ENCODE measurements at regions not wholly inside any gene's neighbourhood (a gene's known extent, or its start where the extent isn't known, plus 50 kb on each side); places are given as distances from the start of the nearest gene placed in this dataset.
A peak's percentile ranks its signal among the peaks of the same experiment; 100 is the strongest.

DNA sequence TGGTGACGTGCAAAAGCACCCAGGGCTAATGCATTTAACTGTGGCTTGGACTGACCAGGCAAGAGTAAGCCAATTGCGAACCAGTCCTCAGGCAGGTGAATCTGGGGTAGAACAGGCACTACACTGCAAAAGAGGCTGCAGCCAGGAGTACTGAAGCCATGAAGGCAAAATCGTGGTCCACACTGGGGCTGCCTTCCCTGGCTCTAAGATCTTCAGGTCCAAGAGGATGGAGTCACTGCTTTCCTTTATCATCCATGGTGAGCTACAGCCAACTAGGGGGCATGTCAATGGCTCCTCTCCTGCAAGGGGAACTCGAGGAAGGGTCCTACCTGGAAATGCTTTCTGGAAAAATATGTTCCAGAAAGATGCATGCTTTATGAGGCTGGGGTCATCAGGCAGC, 100.6 kb upstream of the AJAP1 start:
- DNase-seq, result no peak

DNA sequence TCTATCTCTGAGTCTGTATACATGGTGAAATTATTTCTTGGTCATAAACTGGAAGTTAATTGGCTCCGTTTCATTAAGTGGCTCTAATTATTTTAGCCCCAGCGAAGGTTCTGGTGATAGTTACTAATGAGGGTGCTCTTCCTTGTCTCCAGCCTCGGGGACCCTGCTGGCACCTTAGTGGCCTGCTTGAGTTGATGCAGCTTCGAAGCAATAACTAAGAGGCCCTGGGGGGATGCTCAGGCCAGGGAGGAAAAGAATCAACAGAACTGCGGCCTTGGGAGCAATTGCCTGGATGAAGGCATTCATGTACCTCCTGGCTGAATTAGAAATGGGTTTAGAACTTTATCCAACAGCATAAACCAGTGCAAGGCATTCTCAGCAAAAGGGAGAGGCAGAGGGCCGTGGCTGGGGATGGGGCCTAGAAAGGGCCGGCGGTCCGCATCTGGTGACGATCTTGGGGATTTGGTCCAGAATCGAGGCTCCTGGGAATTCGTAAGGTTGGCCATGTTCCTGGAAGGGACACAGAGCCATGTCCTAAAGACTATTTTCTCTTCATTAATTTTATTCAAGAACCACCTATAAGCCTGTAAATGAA, 100.0 kb upstream of the AJAP1 start:
- no peak for DNase-seq

DNA sequence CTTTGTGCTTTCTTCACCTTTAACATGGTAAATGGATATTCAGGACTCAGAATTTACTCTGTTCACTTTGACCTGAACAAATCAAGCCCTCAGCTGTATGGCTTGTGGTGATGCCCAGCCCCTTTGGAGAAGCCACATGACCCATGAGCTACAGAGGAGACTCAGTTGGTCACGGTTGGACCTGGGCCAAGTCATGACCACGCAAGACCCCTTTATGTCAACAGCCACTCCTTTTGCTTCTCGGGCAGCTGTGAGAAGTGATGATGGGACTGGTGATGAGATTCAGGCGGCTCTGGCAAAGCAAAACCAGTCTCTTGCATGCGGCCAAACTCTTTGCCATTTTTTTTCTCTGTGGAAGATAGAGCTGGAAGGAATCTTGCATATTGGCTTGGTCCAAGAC, 96.5 kb upstream of the AJAP1 start:
- no peak for DNase-seq

GRCh38 chr1:4561205-4561604, 93.2 kb upstream of the AJAP1 start:
- no peak for DNase-seq

GRCh38 chr1:4562321-4562720, 92.1 kb upstream of the AJAP1 start:
- no peak for DNase-seq

- no peak for DNase-seq
Observed at GRCh38 chr1:4563586-4563985, 90.8 kb upstream of the AJAP1 start.

DNA sequence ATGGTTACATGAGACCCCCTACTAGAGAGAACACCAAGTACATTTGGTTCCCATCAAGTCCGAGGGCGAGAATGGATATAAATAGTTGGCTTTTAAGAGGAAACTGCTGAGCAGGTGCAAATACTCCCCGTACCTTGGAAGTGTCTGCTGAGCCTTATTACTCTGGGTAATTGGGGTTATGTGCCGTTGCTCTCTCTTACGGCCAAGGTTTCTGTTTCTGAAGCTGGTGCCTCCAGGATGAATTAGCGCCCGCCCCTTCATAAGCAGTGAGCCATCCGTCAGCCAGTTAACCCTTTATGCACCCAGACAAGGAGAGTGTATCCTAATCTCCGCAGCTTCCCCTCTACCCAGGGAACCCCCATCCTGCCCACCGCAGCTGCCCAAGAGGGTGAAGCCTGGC, 90.4 kb upstream of the AJAP1 start:
- DNase-seq, result no peak

GRCh38 chr1:4565166-4565565, 89.2 kb upstream of the AJAP1 start:
- DNase-seq, result no peak

GRCh38 chr1:4565801-4566449, 88.5 kb upstream of the AJAP1 start:
- DNase-seq, result no peak

DNA sequence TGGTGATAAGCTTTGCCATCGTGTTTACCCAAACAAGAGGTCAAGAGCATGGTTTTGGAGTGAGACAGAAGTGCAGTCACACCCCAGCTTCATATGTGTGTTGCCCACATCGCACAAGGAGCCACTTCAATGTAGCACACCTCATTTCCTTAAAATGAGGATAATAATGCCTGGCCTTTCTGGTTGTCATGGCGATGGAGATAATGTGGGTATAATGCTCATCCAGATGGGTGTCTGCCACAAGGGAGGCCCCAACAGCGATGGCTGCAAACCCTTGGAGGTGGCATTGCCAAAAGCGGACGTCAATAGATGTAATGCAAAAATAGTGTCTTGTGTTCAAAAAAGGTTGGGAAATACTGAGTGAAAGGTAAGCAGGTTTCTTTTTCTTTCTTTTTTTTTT, 83.1 kb upstream of the AJAP1 start:
- DNase-seq, result no peak

DNA sequence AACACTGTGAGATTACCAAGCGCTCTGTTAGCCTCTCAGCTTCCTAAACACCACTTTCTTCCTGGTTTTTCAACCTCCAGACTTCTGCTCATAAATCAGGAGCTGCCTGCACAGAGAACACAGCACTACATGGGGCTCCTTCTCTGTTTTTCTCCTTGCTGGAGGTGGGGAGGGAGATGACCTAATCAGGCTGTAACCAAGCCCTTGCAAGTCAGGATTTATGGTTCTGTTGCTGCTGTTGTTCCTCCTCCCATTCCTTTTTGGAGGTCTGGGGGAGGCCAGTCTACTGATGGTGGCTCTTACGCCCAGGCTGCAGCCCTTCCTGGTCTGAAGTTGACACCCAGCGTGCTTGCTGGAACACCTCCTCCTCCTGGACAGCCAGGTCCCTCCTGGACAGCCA, 80.9 kb upstream of the AJAP1 start:
- no peak for DNase-seq

- DNase-seq, result no peak
Observed at GRCh38 chr1:4581807-4582206, 72.6 kb upstream of the AJAP1 start.

GRCh38 chr1:4584449-4584848, 70.0 kb upstream of the AJAP1 start:
- no peak for DNase-seq

GRCh38 chr1:4585216-4585615, 69.2 kb upstream of the AJAP1 start:
- peak in 2 of 4 experiments; percentile 25 to 39 for DNase-seq

GRCh38 chr1:4585705-4586104, 68.7 kb upstream of the AJAP1 start:
- no peak for DNase-seq

DNA sequence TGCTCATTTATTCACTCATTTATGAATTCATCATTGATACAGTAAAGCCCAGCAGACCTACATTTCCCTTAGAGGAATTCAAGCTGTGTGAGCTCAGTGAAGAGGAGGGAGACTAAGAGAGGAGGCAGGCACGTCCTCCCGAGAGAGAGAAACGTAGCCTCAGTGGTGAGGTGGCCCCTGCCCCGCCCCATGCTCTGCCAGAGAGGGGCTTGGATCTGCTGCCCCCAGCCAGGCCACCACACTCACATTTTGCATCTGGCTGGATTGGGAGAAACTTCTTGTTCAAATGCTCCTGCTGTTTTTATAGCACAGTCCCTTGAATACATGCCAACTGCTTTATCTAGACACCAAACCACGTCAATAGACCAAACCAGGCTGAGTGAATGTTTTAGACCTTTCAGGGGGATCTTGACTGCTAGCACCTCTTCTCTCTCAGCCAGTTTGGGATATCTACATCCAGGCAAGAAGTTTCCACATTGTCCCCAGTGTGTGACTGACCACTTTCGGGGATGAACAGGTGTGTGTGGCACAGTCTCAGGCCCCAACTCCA, 67.7 kb upstream of the AJAP1 start:
- DNase-seq, result no peak

DNA sequence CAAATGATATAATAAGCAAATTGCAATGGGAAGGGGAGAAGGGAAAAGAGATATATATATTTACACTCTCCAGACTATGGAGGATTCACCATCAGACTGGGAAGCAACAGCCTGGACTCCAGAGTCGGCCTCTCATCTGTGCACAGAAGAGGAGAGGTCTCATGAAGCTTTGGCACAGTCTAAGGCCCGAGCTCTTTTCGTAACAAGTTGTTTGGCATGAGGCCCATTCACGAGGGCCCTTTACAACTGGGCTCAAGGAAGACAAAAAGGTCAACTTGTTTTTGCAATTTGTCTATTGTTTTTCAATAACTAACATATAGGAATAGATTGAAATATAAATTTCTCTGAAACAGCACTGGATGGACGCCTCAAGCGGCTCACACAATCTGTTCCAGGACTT, 66.7 kb upstream of the AJAP1 start:
- DNase-seq, result no peak

- DNase-seq, result no peak
Observed at GRCh38 chr1:4590756-4591155, 63.7 kb upstream of the AJAP1 start.

- DNase-seq, result no peak
Observed at GRCh38 chr1:4591926-4592325, 62.5 kb upstream of the AJAP1 start.

DNA sequence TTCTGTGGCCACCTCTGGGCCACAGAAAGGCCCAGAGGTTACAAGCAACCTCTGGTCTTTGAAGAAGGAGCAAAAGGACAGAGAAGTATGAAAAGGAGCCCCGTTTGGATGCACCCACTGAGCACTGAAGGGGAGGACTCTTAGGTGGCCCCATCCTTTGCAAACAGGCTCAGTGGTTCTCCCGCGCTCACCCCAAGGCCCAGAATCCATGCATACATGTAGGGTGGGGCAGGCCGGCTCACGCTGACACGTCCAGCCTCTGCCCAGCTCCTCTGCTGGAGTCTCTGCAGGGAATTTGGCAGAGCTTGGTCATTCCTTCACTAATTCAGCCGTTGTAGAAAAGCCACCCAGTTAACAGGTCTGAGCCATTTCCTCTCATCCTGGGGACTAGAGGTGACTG, 61.3 kb upstream of the AJAP1 start:
- DNase-seq, result no peak

- DNase-seq, result no peak
Observed at GRCh38 chr1:4594286-4594991, 60.0 kb upstream of the AJAP1 start.

DNA sequence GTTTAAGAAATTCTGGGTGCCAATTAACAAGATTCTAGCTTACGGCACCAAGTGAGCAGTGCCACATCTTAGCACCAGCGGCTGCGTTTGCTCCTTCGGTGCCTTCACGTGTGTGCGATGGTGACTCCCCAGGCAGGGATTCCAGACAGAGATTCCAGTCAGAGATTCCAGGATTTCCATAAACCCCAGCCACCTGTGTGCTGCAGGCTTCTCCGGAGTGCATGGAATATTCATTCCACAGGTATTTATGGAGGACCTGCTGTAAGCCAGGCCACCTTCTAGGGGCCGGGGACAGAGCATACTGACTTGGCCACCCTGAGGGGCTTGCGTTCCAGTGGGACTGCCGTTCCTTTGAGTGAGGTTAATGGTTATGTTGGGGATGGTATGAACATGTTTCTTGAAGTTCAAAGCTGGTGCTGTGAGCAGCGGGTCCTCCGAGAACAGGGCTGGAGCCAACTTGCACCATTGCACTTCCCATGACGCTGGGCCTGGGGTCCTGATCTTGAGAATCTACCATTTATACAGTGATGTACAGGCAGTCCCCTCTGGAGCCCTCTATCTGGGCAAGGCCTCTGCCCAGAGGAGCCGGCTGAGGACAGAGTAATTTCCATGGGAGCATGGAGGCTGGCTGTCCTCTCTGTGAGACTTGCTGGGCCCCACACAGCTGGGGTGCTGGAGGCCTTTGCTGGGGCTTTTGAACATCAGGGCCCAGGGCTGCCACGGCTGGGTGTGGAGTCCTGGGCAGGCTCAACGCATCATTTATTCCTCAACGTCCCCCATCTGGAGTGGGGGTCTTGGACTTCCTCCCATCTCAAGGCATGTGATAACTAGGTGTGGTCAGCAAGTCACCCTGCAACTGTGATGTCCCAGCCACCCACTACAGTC, 58.8 kb upstream of the AJAP1 start:
- no peak for DNase-seq

GRCh38 chr1:4596486-4596885, 57.9 kb upstream of the AJAP1 start:
- DNase-seq, result no peak
